ENCODE measurements at regions not wholly inside any gene's neighbourhood (a gene's known extent, or its start where the extent isn't known, plus 50 kb on each side); places are given as distances from the start of the nearest gene placed in this dataset.
"Not testable (repeated sequence)": the region's sequence is repeated elsewhere in the genome, so short reads cannot be mapped to it uniquely, and the experiment has no call there.

DNA sequence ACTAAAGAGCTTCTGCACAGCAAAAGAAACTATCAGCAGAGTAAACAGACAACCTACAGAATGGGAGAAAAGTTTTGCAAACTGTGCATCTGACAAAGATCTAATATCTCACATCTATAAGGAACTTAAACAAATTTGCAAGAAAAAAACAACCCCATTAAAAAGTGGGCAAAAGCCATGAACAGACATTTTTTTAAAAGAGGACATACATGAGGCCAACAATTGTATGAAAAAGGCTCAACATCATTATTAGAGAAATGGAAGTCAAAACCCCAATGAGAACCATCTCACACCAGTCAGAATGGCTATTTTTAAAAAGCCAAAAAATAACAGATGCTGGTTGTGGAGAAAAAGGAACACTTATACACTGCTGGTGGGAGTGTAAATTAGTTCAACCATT lies 483.8 kb downstream of the ADCYAP1 start:
- TF ChIP-seq EZH2 (IDR thresholded peaks at IDR 0.05); POLR2AphosphoS5 (IDR thresholded peaks at IDR 0.05; ENCODE audit: borderline replicate concordance, low read depth, low read length); FOXP2 (optimal IDR thresholded peaks at IDR 0.05; ENCODE audit: control extremely low read depth, extremely low read length, insufficient read depth): not testable (repeated sequence)
